ENCODE measurements at regions not wholly inside any gene's neighbourhood (a gene's known extent, or its start where the extent isn't known, plus 50 kb on each side); places are given as distances from the start of the nearest gene placed in this dataset.
"Not testable (repeated sequence)": the region's sequence is repeated elsewhere in the genome, so short reads cannot be mapped to it uniquely, and the experiment has no call there.

- FAIRE-seq (no peak), DNase-seq (ENCODE audit: insufficient read length, low spot score) (peak; percentile 25)
- peak; percentile 98 for TF ChIP-seq CTCF (IDR thresholded peaks at IDR 0.05; ENCODE audit: insufficient read depth, missing control alignments)
Measured at GRCh38 chr4:177250056-177250696, 59.5 kb upstream of the NEIL3 start.

DNA sequence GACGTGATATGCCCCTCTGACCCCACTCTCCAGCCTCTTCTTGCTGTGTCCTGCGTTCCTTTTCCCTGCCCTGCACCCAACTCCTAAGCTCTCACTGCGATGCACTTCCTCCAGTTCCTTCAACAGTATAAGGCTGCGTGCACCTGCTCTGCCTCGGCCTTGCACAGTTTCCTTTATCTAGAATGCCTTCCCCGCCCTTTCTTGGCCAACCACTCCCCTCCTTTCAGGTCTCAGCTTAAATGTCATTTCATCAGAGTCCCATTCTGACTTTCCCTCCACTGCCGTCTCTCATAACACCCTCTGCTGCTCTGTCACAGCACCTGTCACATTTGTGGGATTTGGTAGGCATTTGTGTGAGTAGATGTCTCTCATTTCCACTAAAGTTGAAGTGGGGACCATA is 58.4 kb upstream of the NEIL3 start:
- TF ChIP-seq CTCF (IDR thresholded peaks at IDR 0.05; ENCODE audit: insufficient read depth, missing control alignments): no peak
- no peak for DNase-seq (ENCODE audit: insufficient read length, low spot score)

DNA sequence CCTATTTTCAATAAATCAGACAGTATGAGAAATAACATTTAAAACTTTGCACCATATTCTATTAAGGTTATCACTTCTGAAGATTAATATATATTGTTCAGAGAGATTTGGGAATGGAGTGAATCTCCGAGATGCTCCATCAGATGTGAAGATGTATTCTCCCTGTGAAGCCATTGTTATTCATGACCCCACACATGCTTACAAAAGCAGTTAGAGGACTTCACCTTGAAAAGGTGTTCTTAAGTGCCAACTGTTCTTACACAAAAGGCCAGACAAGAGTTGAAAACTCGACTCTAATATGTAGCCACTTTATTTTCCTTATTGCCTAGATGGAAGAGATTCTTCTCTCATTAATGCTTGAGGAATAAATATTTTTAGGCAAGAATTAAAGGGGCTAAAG is 54.3 kb upstream of the NEIL3 start:
- TF ChIP-seq CTCF (IDR thresholded peaks at IDR 0.05; ENCODE audit: insufficient read depth, missing control alignments): no peak
- FAIRE-seq (no peak), DNase-seq (ENCODE audit: insufficient read length, low spot score) (no peak)

More for the DNA sequence above, 58.4 kb upstream of the NEIL3 start:
- FAIRE-seq: no peak

- FAIRE-seq (no peak), DNase-seq (ENCODE audit: insufficient read length, low spot score) (no peak)
- no peak for TF ChIP-seq CTCF (IDR thresholded peaks at IDR 0.05; ENCODE audit: insufficient read depth, missing control alignments)
Measured at GRCh38 chr4:177256950-177257349, 52.7 kb upstream of the NEIL3 start.

DNA sequence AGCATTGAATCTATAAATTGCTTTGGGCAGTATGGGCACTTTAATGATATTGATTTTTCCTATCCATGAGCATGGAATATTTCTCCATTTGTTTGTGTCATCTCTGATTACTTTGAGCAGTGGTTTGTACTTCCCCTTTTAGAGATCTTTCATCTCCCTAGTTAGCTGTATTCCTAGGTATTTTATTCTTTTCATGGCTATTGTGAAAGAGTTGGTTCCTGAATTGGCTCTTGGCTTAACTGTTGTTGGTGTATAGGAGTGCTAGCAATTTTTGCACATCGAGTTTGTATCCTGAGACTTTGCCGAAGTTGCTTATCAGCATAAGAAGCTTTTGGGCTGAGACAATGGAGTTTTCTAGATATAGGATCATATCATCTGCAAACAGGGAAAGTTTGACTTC is 50.2 kb upstream of the NEIL3 start:
- FAIRE-seq; DNase-seq (ENCODE audit: insufficient read length, low spot score): not testable (repeated sequence)
